ENCODE measurements at regions not wholly inside any gene's neighbourhood (a gene's known extent, or its start where the extent isn't known, plus 50 kb on each side); places are given as distances from the start of the nearest gene placed in this dataset.

DNA sequence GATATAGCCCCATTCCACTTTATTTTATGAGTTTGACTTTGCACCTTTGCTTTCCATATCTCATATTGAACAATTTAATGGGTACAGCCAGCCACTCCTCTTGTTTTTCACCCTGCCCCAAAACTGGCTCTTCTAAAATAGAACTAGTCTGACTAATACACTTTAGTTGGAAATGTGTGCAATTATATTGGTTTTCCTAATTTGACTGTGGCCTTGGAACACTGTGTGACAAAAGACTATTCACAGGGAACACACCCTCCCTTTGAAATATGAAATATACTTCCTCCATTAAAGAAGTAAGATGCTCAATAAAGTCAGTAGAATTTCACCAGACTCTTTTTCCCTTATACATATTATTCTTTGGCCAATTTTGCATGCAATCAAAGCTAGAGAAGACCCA is 218.6 kb upstream of the DCN start:
- Mint-ChIP-seq H3K27ac (no peak overlapping the region), H3K27me3 (peaks cover 0 to 2% (median 0%) of the 10 kb centered on the region in 5 donors), H3K4me3 (no peak overlapping the region), H3K9me3 (peaks cover 0 to 4% (median 0%) of the 10 kb centered on the region in 11 donors), H3K4me1 (peaks cover 0 to 6% (median 0%) of the 10 kb centered on the region in 7 donors), H3K36me3 (peaks cover 0 to 4% (median under 1%) of the 10 kb centered on the region in 5 donors)
- intact Hi-C loops (cut with micrococcal nuclease): no loop called here
- Histone ChIP-seq H3K9me3 (ENCODE audit: control insufficient read depth in 2 of 3, low read length in 3 of 3) (no peaks in the 10 kb centered on the region), H3K27ac (ENCODE audit: low read depth, low read length) (no peak overlapping the region), H3K4me3 (ENCODE audit: low read length) (no peak overlapping the region), H3K36me3 (ENCODE audit: control insufficient read depth in 2 of 3, insufficient read depth in 3 of 3, low read length in 3 of 3) (no peaks in the 10 kb centered on the region), H3K4me1 (ENCODE audit: control insufficient read depth in 2 of 2, insufficient read depth in 2 of 2, low read length in 2 of 2) (no peaks in the 10 kb centered on the region), H3K27me3 (ENCODE audit: control insufficient read depth in 2 of 2, insufficient read depth in 2 of 2, low read length in 2 of 2) (no peaks in the 10 kb centered on the region)
- ATAC-seq: no peak
- ChIA-PET POLR2A (no interaction called here), CTCF (no interaction called here)
- DNase-seq: no peak

DNA sequence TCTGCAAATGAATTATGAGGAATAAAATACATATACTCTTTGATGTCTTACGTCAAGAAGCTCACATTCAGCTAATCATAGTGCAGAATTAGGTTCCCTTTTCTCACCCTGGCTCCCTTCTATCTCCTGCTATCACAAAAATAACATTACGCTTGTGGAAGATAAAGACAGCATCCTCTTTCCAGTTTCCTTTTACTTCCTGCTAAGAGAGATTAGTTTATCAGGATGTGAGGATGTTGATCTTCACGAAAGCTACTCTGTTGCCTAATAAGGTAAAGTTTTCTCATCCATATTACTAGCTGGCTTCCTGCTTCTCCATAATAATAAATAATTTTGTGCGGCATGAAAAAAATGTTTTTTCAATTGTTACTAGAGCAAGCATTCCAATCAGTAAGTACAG is 217.7 kb upstream of the DCN start:
- ChIA-PET POLR2A (no interaction called here), CTCF (interaction anchor here (0.7 kb wide), 1 partner anchor 8 kb away, joined by 4 read pairs; no protein-coding TSS in a partner anchor)
- DNase-seq: no peak
- Mint-ChIP-seq H3K4me3 (no peak overlapping the region), H3K36me3 (peaks cover 0 to 4% (median 0%) of the 10 kb centered on the region in 5 donors), H3K9me3 (peaks cover 0 to 4% (median 0%) of the 10 kb centered on the region in 11 donors), H3K27ac (no peak overlapping the region), H3K4me1 (peaks cover 0 to 6% (median 0%) of the 10 kb centered on the region in 7 donors), H3K27me3 (peaks cover 0 to 2% (median 0%) of the 10 kb centered on the region in 5 donors)
- H3K4me3 ChIP-seq (ENCODE audit: low read length): no peak overlapping the region
- no peaks in the 10 kb centered on the region for H3K9me3 ChIP-seq (ENCODE audit: control insufficient read depth in 2 of 3, low read length in 3 of 3)
- peak; percentile 52 for ATAC-seq
- H3K36me3 ChIP-seq (ENCODE audit: control insufficient read depth in 2 of 3, insufficient read depth in 3 of 3, low read length in 3 of 3): no peaks in the 10 kb centered on the region
- H3K4me1 ChIP-seq (ENCODE audit: control insufficient read depth in 2 of 2, insufficient read depth in 2 of 2, low read length in 2 of 2): no peaks in the 10 kb centered on the region
- no peak overlapping the region for H3K27ac ChIP-seq (ENCODE audit: low read depth, low read length)
- intact Hi-C loops (cut with micrococcal nuclease): no loop called here
- H3K27me3 ChIP-seq (ENCODE audit: control insufficient read depth in 2 of 2, insufficient read depth in 2 of 2, low read length in 2 of 2): no peaks in the 10 kb centered on the region

DNA sequence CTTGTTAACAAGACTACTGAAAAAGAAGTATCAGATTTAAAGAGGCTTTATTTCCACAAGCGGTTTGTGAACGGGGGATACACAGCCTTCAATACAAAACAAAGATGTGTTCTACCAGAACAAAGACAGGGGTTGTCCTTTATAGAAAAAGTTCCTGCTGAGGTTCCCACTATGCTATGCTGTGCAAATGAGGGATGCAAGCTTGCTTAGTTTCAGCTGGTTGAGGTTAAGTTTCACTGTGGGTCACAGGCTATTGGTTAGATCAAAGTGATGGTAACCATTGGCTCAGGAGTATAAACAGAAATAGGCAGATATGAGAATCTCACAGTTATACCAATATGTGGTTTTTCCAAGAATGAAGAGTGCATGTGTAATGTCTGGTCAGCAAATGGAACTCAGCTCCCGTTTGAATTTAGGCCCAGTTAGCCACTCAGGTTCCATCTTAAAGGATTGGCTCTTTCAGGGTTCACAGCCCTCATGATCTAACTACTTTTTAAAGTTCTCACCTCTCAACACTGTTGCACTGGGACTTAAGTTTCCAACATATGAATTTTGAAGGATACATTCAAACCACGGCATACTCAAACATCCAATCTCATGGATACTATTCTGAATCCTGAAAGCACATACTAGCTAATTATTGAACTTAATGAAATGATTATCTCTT is 215.4 kb upstream of the DCN start:
- peaks cover 0 to 6% (median 0%) of the 10 kb centered on the region in 11 donors for H3K9me3 Mint-ChIP-seq
- Histone ChIP-seq H3K4me3 (ENCODE audit: low read length) (no peak overlapping the region), H3K4me1 (ENCODE audit: control insufficient read depth in 2 of 2, insufficient read depth in 2 of 2, low read length in 2 of 2) (no peaks in the 10 kb centered on the region), H3K27me3 (ENCODE audit: control insufficient read depth in 2 of 2, insufficient read depth in 2 of 2, low read length in 2 of 2) (no peaks in the 10 kb centered on the region), H3K27ac (ENCODE audit: low read depth, low read length) (no peak overlapping the region), H3K9me3 (ENCODE audit: control insufficient read depth in 2 of 3, low read length in 3 of 3) (no peaks in the 10 kb centered on the region), H3K36me3 (ENCODE audit: control insufficient read depth in 2 of 3, insufficient read depth in 3 of 3, low read length in 3 of 3) (no peaks in the 10 kb centered on the region)
- peaks cover 0 to 6% (median 0%) of the 10 kb centered on the region in 7 donors for H3K4me1 Mint-ChIP-seq
- H3K27me3 Mint-ChIP-seq: peaks cover 0 to 7% (median 0%) of the 10 kb centered on the region in 5 donors
- DNase-seq (no peak), ATAC-seq (no peak)
- ChIA-PET POLR2A (no interaction called here), CTCF (no interaction called here)
- H3K27ac Mint-ChIP-seq: no peak overlapping the region
- peaks cover 0 to 7% (median 4%) of the 10 kb centered on the region in 5 donors for H3K36me3 Mint-ChIP-seq
- intact Hi-C loops (cut with micrococcal nuclease): no loop called here
- no peak overlapping the region for H3K4me3 Mint-ChIP-seq

DNA sequence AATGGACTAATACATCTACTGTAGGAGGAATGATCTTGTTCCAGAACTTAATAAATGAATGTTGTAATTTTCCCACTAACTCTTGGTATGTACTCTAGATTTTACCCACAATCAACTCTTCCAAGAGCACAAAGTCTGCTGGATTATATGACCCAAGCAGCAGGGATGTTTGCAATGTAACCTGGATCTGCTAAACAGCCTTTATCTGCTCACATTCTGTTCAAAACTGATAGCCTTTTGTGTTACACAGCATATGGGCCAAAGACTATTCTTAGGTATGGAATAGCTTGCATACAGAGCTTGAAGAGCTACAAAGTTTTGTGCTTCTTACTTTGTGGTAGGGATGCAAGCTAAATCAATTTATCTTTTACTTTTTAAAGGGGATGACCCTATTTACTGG is 213.7 kb upstream of the DCN start:
- POLR2A ChIA-PET: no interaction called here
- no peak for ATAC-seq
- Mint-ChIP-seq H3K9me3 (peaks cover 0 to 7% (median 2%) of the 10 kb centered on the region in 11 donors), H3K27me3 (peaks cover 0 to 7% (median 0%) of the 10 kb centered on the region in 5 donors), H3K27ac (no peak overlapping the region), H3K36me3 (peaks cover 0 to 9% (median 4%) of the 10 kb centered on the region in 5 donors), H3K4me1 (peaks cover 0 to 6% (median 0%) of the 10 kb centered on the region in 7 donors), H3K4me3 (no peak overlapping the region)
- CTCF ChIA-PET: interaction anchor here (2.1 kb wide), 1 partner anchor 14 kb away, joined by 11 read pairs; no protein-coding TSS in a partner anchor
- Histone ChIP-seq H3K4me3 (ENCODE audit: low read length) (no peak overlapping the region), H3K9me3 (ENCODE audit: control insufficient read depth in 2 of 3, low read length in 3 of 3) (no peaks in the 10 kb centered on the region), H3K36me3 (ENCODE audit: control insufficient read depth in 2 of 3, insufficient read depth in 3 of 3, low read length in 3 of 3) (no peaks in the 10 kb centered on the region), H3K27ac (ENCODE audit: low read depth, low read length) (no peak overlapping the region), H3K4me1 (ENCODE audit: control insufficient read depth in 2 of 2, insufficient read depth in 2 of 2, low read length in 2 of 2) (no peaks in the 10 kb centered on the region), H3K27me3 (ENCODE audit: control insufficient read depth in 2 of 2, insufficient read depth in 2 of 2, low read length in 2 of 2) (no peaks in the 10 kb centered on the region)
- DNase-seq: no peak
- intact Hi-C loops (cut with micrococcal nuclease): no loop called here

DNA sequence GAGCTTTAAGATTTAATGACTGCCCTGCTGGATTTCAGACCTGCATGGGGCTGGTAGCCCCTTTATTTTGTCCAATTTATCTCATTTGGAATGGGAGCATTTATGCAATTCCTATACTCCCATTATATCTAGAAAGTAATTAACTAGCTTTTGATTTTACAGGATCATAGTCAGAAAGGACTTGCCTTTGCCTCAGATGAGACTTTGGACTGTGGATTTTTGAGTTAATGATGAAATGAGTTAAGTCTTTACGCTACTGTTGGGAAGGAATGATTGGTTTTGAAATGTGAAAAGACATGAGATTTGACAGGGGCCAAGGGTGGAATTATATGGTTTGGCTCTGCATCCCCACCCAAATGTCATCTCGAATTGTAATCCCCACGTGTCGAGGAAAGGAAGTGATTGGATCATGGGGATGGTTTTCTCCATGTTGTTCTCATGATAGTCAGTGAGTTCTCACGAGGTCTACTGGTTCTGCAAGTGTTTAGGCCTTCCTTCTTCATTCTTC is 213.1 kb upstream of the DCN start:
- ChIA-PET CTCF (interaction anchor here (0.6 to 2.1 kb wide), 3 partner anchors 14 to 463 kb away, joined by 3 to 11 read pairs (median 4); no protein-coding TSS in a partner anchor), POLR2A (no interaction called here)
- no peak overlapping the region for H3K27ac ChIP-seq (ENCODE audit: low read depth, low read length)
- no peak overlapping the region for H3K4me3 ChIP-seq (ENCODE audit: low read length)
- H3K4me1 ChIP-seq (ENCODE audit: control insufficient read depth in 2 of 2, insufficient read depth in 2 of 2, low read length in 2 of 2): no peaks in the 10 kb centered on the region
- Mint-ChIP-seq H3K27ac (no peak overlapping the region), H3K4me3 (no peak overlapping the region), H3K4me1 (peaks cover 0 to 6% (median 0%) of the 10 kb centered on the region in 7 donors), H3K36me3 (peaks cover 0 to 12% (median 4%) of the 10 kb centered on the region in 5 donors), H3K27me3 (peaks cover 0 to 7% (median 0%) of the 10 kb centered on the region in 5 donors), H3K9me3 (peaks cover 0 to 13% (median 5%) of the 10 kb centered on the region in 11 donors)
- no peaks in the 10 kb centered on the region for H3K36me3 ChIP-seq (ENCODE audit: control insufficient read depth in 2 of 3, insufficient read depth in 3 of 3, low read length in 3 of 3)
- no peaks in the 10 kb centered on the region for H3K27me3 ChIP-seq (ENCODE audit: control insufficient read depth in 2 of 2, insufficient read depth in 2 of 2, low read length in 2 of 2)
- no peaks in the 10 kb centered on the region for H3K9me3 ChIP-seq (ENCODE audit: control insufficient read depth in 2 of 3, low read length in 3 of 3)
- intact Hi-C loops (cut with micrococcal nuclease): no loop called here
- no peak for ATAC-seq
- no peak for DNase-seq

DNA sequence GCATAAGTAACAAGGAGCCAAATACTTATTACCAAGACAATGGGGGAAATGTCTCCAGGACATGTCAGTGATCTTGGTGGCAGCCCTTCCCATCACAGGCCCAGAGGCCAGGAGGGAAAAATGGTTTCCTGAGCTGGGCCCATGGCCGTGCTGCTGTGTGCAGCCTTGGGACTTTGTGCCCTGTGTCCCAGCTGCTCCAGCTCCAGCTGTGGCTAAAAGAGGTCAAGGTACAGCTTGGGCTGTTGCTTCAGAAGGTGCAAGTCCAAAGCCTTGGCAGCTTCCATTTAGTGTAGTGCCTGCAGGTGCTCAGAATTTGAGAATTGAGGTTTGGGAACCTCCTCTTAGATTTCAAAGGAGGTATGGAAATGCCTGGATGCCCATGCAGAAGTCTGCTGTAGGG is 212.3 kb upstream of the DCN start:
- no peak overlapping the region for H3K27ac ChIP-seq (ENCODE audit: low read depth, low read length)
- H3K36me3 Mint-ChIP-seq: peaks cover 0 to 14% (median 4%) of the 10 kb centered on the region in 5 donors
- no peak overlapping the region for H3K4me3 Mint-ChIP-seq
- POLR2A ChIA-PET: no interaction called here
- no peak for DNase-seq
- H3K4me3 ChIP-seq (ENCODE audit: low read length): no peak overlapping the region
- peaks cover 0 to 6% (median 0%) of the 10 kb centered on the region in 7 donors for H3K4me1 Mint-ChIP-seq
- no peak overlapping the region for H3K27ac Mint-ChIP-seq
- H3K36me3 ChIP-seq (ENCODE audit: control insufficient read depth in 2 of 3, insufficient read depth in 3 of 3, low read length in 3 of 3): no peaks in the 10 kb centered on the region
- H3K4me1 ChIP-seq (ENCODE audit: control insufficient read depth in 2 of 2, insufficient read depth in 2 of 2, low read length in 2 of 2): no peaks in the 10 kb centered on the region
- no peaks in the 10 kb centered on the region for H3K27me3 ChIP-seq (ENCODE audit: control insufficient read depth in 2 of 2, insufficient read depth in 2 of 2, low read length in 2 of 2)
- H3K9me3 ChIP-seq (ENCODE audit: control insufficient read depth in 2 of 3, low read length in 3 of 3): no peaks in the 10 kb centered on the region
- ATAC-seq: no peak
- intact Hi-C loops (cut with micrococcal nuclease): no loop called here
- CTCF ChIA-PET: interaction anchor here (2.1 kb wide), 1 partner anchor 13 kb away, joined by 11 read pairs; no protein-coding TSS in a partner anchor
- H3K9me3 Mint-ChIP-seq: peaks cover 0 to 16% (median 6%) of the 10 kb centered on the region in 11 donors
- peaks cover 0 to 7% (median 0%) of the 10 kb centered on the region in 5 donors for H3K27me3 Mint-ChIP-seq
